ENCODE measurements at regions not wholly inside any gene's neighbourhood (a gene's known extent, or its start where the extent isn't known, plus 50 kb on each side); places are given as distances from the start of the nearest gene placed in this dataset.

DNA sequence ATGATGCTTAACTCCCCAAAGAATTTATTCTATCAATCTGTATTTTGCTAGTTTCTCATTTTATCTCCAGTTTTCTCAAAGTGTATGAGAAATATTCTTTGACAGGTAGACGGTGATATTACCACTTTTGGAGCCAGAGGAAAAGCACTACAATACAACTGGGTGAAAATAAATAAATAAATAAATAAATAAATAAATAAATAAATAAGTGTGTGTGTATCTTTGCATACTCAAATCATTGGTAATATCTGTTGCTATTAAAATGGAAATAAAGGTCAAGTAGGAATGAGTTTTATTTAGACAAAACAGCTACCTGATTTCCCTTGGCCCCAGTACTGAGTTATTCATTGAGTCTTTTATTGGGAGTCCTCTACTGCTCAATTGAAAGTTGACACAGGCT, 114.3 kb downstream of the RBMX2 start (continued):
- TF ChIP-seq, protein P1, sequence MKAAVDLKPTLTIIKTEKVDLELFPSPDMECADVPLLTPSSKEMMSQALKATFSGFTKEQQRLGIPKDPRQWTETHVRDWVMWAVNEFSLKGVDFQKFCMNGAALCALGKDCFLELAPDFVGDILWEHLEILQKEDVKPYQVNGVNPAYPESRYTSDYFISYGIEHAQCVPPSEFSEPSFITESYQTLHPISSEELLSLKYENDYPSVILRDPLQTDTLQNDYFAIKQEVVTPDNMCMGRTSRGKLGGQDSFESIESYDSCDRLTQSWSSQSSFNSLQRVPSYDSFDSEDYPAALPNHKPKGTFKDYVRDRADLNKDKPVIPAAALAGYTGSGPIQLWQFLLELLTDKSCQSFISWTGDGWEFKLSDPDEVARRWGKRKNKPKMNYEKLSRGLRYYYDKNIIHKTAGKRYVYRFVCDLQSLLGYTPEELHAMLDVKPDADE (IDR thresholded peaks at IDR 0.05) = no peak
- TF ChIP-seq EZH2 (IDR thresholded peaks at IDR 0.05; ENCODE audit: low read depth, unreplicated experiment) = no peak

DNA sequence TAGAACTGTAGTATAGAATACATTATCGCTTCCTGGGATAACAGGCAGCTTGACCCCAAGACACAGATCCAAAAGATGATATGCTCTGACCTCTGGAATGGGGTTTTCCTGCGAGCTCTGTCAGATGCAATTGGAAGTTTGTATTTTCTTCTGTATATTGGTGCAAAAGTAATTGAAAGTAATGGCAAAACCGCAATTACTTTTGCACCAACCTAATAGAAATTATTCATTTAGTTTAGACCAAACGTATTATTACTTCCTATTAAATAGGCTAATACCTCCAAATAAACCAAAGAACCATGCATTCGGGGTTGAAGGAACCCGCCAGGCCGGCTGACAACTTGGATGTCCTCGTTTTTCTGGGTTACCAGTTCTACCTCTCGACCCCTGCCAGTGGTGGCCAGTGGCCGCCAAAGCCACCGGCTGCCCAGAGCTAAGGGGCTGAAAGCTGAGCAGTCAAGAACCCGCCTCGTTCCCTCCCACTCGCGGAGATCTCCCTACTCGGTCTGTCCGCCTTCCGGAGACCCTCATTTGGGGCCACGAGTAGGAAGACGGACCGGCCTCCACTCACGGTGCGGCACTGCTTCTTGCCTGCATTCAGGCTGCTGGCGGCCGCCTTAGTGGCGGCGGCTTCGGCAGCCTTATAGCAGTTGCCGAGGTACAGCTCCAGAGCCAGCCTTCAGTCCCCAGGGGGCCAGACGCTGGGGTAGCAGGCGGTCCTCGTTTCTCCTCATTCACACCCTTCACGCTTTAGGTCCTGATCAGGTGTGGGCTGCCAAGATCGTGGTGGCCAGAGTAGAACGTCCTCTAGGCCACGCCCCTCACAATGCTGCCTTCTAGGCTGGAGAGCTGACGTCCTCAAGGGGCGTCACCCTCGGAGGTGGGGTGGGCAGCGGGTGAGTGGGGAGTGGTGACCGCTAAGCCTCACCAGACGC, 121.9 kb downstream of the RBMX2 start:
- Histone ChIP-seq H3K9me2 (ENCODE audit: insufficient read depth) (no peaks in the 10 kb centered on the region), H3K27me3 (ENCODE audit: insufficient read depth) (no peaks in the 10 kb centered on the region), H3K36me3 (ENCODE audit: insufficient read depth) (no peaks in the 10 kb centered on the region), H3K27ac (ENCODE audit: low read depth) (no peak overlapping the region), H2AFZ (peak overlapping the region; percentile 83), H3K4me3 (peak overlapping the region; percentile 68), H3K79me2 (replicated peaks; ENCODE audit: insufficient read depth) (no peaks in the 10 kb centered on the region), H3K4me1 (ENCODE audit: insufficient read depth) (no peaks in the 10 kb centered on the region), H3K4me2 (peak overlapping the region; percentile 69), H4K20me1 (replicated peaks; ENCODE audit: insufficient read depth) (no peaks in the 10 kb centered on the region), H3F3A (replicated peaks; ENCODE audit: low read depth) (no peaks in the 10 kb centered on the region)
- Mint-ChIP-seq H3K27me3 (ENCODE audit: insufficient read depth, low read depth, poor library complexity) (peaks cover 2% of the 10 kb centered on the region), H3K4me3 (peak overlapping the region; percentile 71), H3K36me3 (ENCODE audit: low read depth) (no peaks in the 10 kb centered on the region), H3K27ac (no peak overlapping the region), H3K9me3 (no peaks in the 10 kb centered on the region), H3K4me1 (peaks cover 3% of the 10 kb centered on the region; the same call in 1 of the 3 replicates)
- DNase-seq (ENCODE audit: low spot score) (peak; percentile 70), ATAC-seq (peak; percentile 99)
- peak; percentile 58 for TF ChIP-seq POLR2AphosphoS5 (IDR thresholded peaks at IDR 0.05; ENCODE audit: low read depth)
- no peak for TF ChIP-seq JUNB (IDR thresholded peaks at IDR 0.05; ENCODE audit: unreplicated experiment)

DNA sequence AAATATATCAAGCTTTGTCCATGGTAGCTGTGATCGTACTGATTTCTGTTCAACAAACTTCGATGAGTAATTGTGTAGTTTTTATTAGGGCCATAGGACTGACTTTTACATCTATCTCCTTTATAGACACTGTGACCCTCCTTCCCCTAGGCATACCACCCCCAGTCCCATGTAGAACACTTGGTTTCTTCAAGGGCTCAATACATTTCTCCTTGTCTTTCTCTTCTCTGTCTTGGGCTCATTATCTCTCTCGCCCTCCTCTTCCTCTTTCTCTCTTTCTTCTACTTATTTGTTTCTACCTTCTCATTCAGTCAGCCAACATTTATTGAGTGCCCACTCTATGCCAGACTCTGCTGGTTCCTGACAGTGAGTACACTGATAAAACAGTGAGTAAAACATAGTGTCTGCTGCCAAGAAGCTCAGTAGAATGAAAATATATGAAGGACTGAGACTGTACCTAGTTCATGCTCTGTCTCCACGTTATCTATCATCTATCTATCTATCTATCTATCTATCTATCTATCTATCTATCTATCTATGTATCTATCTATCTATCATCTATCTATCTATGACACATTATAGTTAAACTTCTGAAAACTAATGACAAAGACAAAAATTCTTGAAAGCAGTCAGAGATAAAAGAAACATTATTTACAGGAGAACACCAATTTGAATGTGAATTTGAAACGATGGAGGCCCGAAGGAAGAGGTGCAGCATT, 122.8 kb downstream of the RBMX2 start:
- H3K27ac Mint-ChIP-seq = no peak overlapping the region
- TF ChIP-seq POLR2AphosphoS5 (IDR thresholded peaks at IDR 0.05; ENCODE audit: low read depth) (no peak), ZNF114 (CRISPR knock-in tag; IDR thresholded peaks at IDR 0.05) (no peak), STAT1 (IDR thresholded peaks at IDR 0.05; ENCODE audit: unreplicated experiment) (no peak), CREB1 (CRISPR knock-in tag; IDR thresholded peaks at IDR 0.05; ENCODE audit: low read depth) (no peak), EZH2phosphoT487 (IDR thresholded peaks at IDR 0.05; ENCODE audit: unreplicated experiment) (no peak), ZNF331 (CRISPR knock-in tag; IDR thresholded peaks at IDR 0.05; ENCODE audit: low read depth) (no peak), CTCF (conservative IDR thresholded peaks at IDR 0.05; ENCODE audit: low read depth in 2 of 2) (no peak), EZH2 (IDR thresholded peaks at IDR 0.05; ENCODE audit: low read depth, unreplicated experiment) (no peak), JUNB (IDR thresholded peaks at IDR 0.05; ENCODE audit: unreplicated experiment) (no peak), NANOG (IDR thresholded peaks at IDR 0.05; ENCODE audit: borderline replicate concordance) (no peak)
- TF ChIP-seq, protein P2, sequence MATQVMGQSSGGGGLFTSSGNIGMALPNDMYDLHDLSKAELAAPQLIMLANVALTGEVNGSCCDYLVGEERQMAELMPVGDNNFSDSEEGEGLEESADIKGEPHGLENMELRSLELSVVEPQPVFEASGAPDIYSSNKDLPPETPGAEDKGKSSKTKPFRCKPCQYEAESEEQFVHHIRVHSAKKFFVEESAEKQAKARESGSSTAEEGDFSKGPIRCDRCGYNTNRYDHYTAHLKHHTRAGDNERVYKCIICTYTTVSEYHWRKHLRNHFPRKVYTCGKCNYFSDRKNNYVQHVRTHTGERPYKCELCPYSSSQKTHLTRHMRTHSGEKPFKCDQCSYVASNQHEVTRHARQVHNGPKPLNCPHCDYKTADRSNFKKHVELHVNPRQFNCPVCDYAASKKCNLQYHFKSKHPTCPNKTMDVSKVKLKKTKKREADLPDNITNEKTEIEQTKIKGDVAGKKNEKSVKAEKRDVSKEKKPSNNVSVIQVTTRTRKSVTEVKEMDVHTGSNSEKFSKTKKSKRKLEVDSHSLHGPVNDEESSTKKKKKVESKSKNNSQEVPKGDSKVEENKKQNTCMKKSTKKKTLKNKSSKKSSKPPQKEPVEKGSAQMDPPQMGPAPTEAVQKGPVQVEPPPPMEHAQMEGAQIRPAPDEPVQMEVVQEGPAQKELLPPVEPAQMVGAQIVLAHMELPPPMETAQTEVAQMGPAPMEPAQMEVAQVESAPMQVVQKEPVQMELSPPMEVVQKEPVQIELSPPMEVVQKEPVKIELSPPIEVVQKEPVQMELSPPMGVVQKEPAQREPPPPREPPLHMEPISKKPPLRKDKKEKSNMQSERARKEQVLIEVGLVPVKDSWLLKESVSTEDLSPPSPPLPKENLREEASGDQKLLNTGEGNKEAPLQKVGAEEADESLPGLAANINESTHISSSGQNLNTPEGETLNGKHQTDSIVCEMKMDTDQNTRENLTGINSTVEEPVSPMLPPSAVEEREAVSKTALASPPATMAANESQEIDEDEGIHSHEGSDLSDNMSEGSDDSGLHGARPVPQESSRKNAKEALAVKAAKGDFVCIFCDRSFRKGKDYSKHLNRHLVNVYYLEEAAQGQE (IDR thresholded peaks at IDR 0.05; ENCODE audit: unreplicated experiment) = no peak
- TF ChIP-seq, protein P1 (IDR thresholded peaks at IDR 0.05) = no peak

More for the DNA sequence above, 122.8 kb downstream of the RBMX2 start:
- no peaks in the 10 kb centered on the region for H3K9me3 Mint-ChIP-seq
- Histone ChIP-seq H3K79me2 (replicated peaks; ENCODE audit: insufficient read depth) (no peaks in the 10 kb centered on the region), H3K4me3 (peak overlapping the region; percentile 68), H4K20me1 (replicated peaks; ENCODE audit: insufficient read depth) (no peaks in the 10 kb centered on the region), H3F3A (replicated peaks; ENCODE audit: low read depth) (no peaks in the 10 kb centered on the region), H3K36me3 (ENCODE audit: insufficient read depth) (no peaks in the 10 kb centered on the region), H2AFZ (peak overlapping the region; percentile 69; the same call in 1 of the 2 replicates), H3K27ac (ENCODE audit: low read depth) (no peak overlapping the region), H3K9me2 (ENCODE audit: insufficient read depth) (no peaks in the 10 kb centered on the region), H3K4me1 (ENCODE audit: insufficient read depth) (no peaks in the 10 kb centered on the region), H3K4me2 (peak overlapping the region; percentile 69), H3K27me3 (ENCODE audit: insufficient read depth) (no peaks in the 10 kb centered on the region)
- peaks cover 3% of the 10 kb centered on the region; the same call in 1 of the 3 replicates for H3K4me1 Mint-ChIP-seq
- H3K4me3 Mint-ChIP-seq = peak overlapping the region; percentile 71
- no peak for ATAC-seq
- H3K27me3 Mint-ChIP-seq (ENCODE audit: insufficient read depth, low read depth, poor library complexity) = peaks cover 2% of the 10 kb centered on the region
- H3K36me3 Mint-ChIP-seq (ENCODE audit: low read depth) = no peaks in the 10 kb centered on the region
- DNase-seq (ENCODE audit: low spot score) = no peak
